Gastrocnemius medialis (tissue), 4 donors: ENCODE measurements at regions not wholly inside any gene's neighbourhood (a gene's known extent, or its start where the extent isn't known, plus 50 kb on each side); places are given as distances from the start of the nearest gene placed in this dataset.

Source experiments
- ATAC-seq, 2 donors: fragments of 150-250 bp; one replicate each; pipeline ENCODE4 v1.9.1; 2016
- DNase-seq, 2 donors: peaks; one replicate each; pipeline ENCODE4 v3.0.0-alpha.2; 2019
- H3K27ac ChIP-seq, 4 donors: fragments of 200-600 bp; sonication (generic); 1 replicate in 1 of 4; 2 replicates in 3 of 4; pipeline ENCODE4 v1.5.1; 2016 to 2018; ENCODE audit warnings: mild to moderate bottlenecking in 2 of 4, moderate library complexity in 1 of 4
- H3K27me3 ChIP-seq, 3 donors: fragments of 200-600 bp; sonication (generic) in 2 of 3; 1 replicate in 1 of 3; 2 replicates in 2 of 3; pipeline versions ENCODE4 v1.5.1 to v1.6.0; 2016 to 2019; ENCODE audit warnings: mild to moderate bottlenecking in 1 of 3, moderate library complexity in 1 of 3
- H3K36me3 ChIP-seq, 2 donors: fragments of 200-600 bp; sonication (generic) in 1 of 2; one replicate each; pipeline ENCODE4 v1.5.1; 2017 to 2018
- H3K4me1 ChIP-seq, 2 donors: fragments of 200-600 bp; sonication (generic) in 1 of 2; one replicate each; pipeline ENCODE4 v1.5.1; 2016 to 2017; ENCODE audit warnings: mild to moderate bottlenecking in 2 of 2
- H3K4me3 ChIP-seq, 4 donors: fragments of 200-600 bp; sonication (generic) in 3 of 4; 1 replicate in 1 of 4; 2 replicates in 3 of 4; pipeline ENCODE4 v1.5.1; 2016 to 2019; ENCODE audit warnings: mild to moderate bottlenecking in 2 of 4
- H3K9me3 ChIP-seq, 3 donors: fragments of 200-600 bp; sonication (generic) in 2 of 3; 1 replicate in 1 of 3; 2 replicates in 2 of 3; pipeline ENCODE4 v1.5.1; 2016 to 2019
- CTCF ChIP-seq, 5 experiments: fragments of 450-650 bp in 3 of 5; fragments of 200-600 bp in 2 of 5; sonication (generic) in 2 of 5; IDR thresholded peaks in 4 of 5; conservative IDR thresholded peaks in 1 of 5; 1 replicate in 4 of 5; 2 replicates in 1 of 5; pipeline ENCODE4 v1.5.1; 2016 to 2019; ENCODE audit warnings: antibody characterized with exemption in 5 of 5, mild to moderate bottlenecking in 3 of 5, moderate library complexity in 3 of 5
- POLR2A ChIP-seq, 2 donors: fragments of 450-650 bp; IDR thresholded peaks; one replicate each; pipeline ENCODE4 v1.6.1; 2017; ENCODE audit warnings: antibody characterized with exemption in 2 of 2, mild to moderate bottlenecking in 2 of 2, moderate library complexity in 2 of 2
- in situ Hi-C, 4 donors: fragments of 200-750 bp; cut with MboI; loops; one replicate each; pipeline versions ENCODE4 v1.15.0 to v1.8.0; 2017; ENCODE audit warnings: low sequenced_read_pairs in 4 of 4
- intact Hi-C: fragments of 100-400 bp; cut with DNase I; formaldehyde crosslinking; loops from one replicate; pipeline ENCODE4 v1.15.1; 2023; ENCODE audit warnings: low total_unique reads

GRCh38 chr1:189958756-189959155 lies 518.9 kb downstream of the BRINP3 start:
- intact Hi-C loops = no loop called here
- TF ChIP-seq CTCF (IDR thresholded peaks at IDR 0.05 in 4 of 5, conservative IDR thresholded peaks at IDR 0.05 in 1 of 5) (no peak), POLR2A (IDR thresholded peaks at IDR 0.05) (no peak)
- no peaks in the 10 kb centered on the region for H3K36me3 ChIP-seq

GRCh38 chr1:189960769-189961168 lies 516.9 kb downstream of the BRINP3 start:
- no peak for DNase-seq
- TF ChIP-seq CTCF (IDR thresholded peaks at IDR 0.05 in 4 of 5, conservative IDR thresholded peaks at IDR 0.05 in 1 of 5) = no peak
- no peak for TF ChIP-seq POLR2A (IDR thresholded peaks at IDR 0.05)
- intact Hi-C loops = no loop called here
- Histone ChIP-seq H3K27me3 (no peaks in the 10 kb centered on the region), H3K4me1 (no peaks in the 10 kb centered on the region), H3K4me3 (no peak overlapping the region), H3K36me3 (no peaks in the 10 kb centered on the region), H3K27ac (no peak overlapping the region), H3K9me3 (no peaks in the 10 kb centered on the region)
- ATAC-seq = no peak
- in situ Hi-C loops = no loop called here

More at GRCh38 chr1:189958756-189959155, 518.9 kb downstream of the BRINP3 start:
- no peaks in the 10 kb centered on the region for H3K4me1 ChIP-seq
- in situ Hi-C loops = no loop called here
- no peak overlapping the region for H3K27ac ChIP-seq
- no peak for ATAC-seq
- no peak overlapping the region for H3K4me3 ChIP-seq
- no peaks in the 10 kb centered on the region for H3K27me3 ChIP-seq
- H3K9me3 ChIP-seq = no peaks in the 10 kb centered on the region
- no peak for DNase-seq

- TF ChIP-seq CTCF (IDR thresholded peaks at IDR 0.05 in 4 of 5, conservative IDR thresholded peaks at IDR 0.05 in 1 of 5) = no peak
- no peak for TF ChIP-seq POLR2A (IDR thresholded peaks at IDR 0.05)
- Histone ChIP-seq H3K4me3 (no peak overlapping the region), H3K36me3 (no peaks in the 10 kb centered on the region), H3K27me3 (no peaks in the 10 kb centered on the region), H3K4me1 (no peaks in the 10 kb centered on the region), H3K27ac (no peak overlapping the region), H3K9me3 (no peaks in the 10 kb centered on the region)
- ATAC-seq (no peak), DNase-seq (no peak)
- in situ Hi-C loops (no loop called here), intact Hi-C loops (no loop called here)
These were observed 515.5 kb downstream of the BRINP3 start for GRCh38 chr1:189962181-189962580.

GRCh38 chr1:189970331-189971230 lies 507.1 kb downstream of the BRINP3 start:
- no peaks in the 10 kb centered on the region for H3K36me3 ChIP-seq
- in situ Hi-C loops (no loop called here), intact Hi-C loops (no loop called here)
- DNase-seq = no peak
- no peaks in the 10 kb centered on the region for H3K27me3 ChIP-seq
- H3K4me3 ChIP-seq = no peak overlapping the region
- ATAC-seq = no peak
- no peak for TF ChIP-seq POLR2A (IDR thresholded peaks at IDR 0.05)
- TF ChIP-seq CTCF (IDR thresholded peaks at IDR 0.05 in 4 of 5, conservative IDR thresholded peaks at IDR 0.05 in 1 of 5) = no peak
- no peaks in the 10 kb centered on the region for H3K4me1 ChIP-seq
- H3K27ac ChIP-seq = no peak overlapping the region
- no peaks in the 10 kb centered on the region for H3K9me3 ChIP-seq
